ENCODE measurements at regions not wholly inside any gene's neighbourhood (a gene's known extent, or its start where the extent isn't known, plus 50 kb on each side); places are given as distances from the start of the nearest gene placed in this dataset.

GRCh38 chr11:42175203-42175602 lies 715.8 kb upstream of the LRRC4C start:
- dilution Hi-C loops (cut with MboI; ENCODE audit: extremely low pct_ligation_motif_present, low sequenced_read_pairs) (no loop called here), intact Hi-C loops (cut with micrococcal nuclease) (no loop called here)
- no peak for TF ChIP-seq GATA2 (IDR thresholded peaks at IDR 0.05; ENCODE audit: insufficient read depth, insufficient read length, low read depth, low read length)
- TF ChIP-seq JUN (IDR thresholded peaks at IDR 0.05; ENCODE audit: borderline replicate concordance, insufficient read depth, insufficient read length, low read depth) = no peak
- no peak for TF ChIP-seq FOS (IDR thresholded peaks at IDR 0.05; ENCODE audit: borderline replicate concordance, insufficient read depth, low read length)
- no peak for TF ChIP-seq CTCF (IDR thresholded peaks at IDR 0.05; ENCODE audit: extremely low read depth in 1 of 2, insufficient read depth in 1 of 2, low read depth in 1 of 2, low read length in 2 of 2)
- no peak for TF ChIP-seq EZH2 (IDR thresholded peaks at IDR 0.05; ENCODE audit: borderline replicate concordance, low read depth, low read length, severe bottlenecking)
- no peak for TF ChIP-seq MYC (IDR thresholded peaks at IDR 0.05; ENCODE audit: low read depth, low read length)
- TF ChIP-seq MAX (IDR thresholded peaks at IDR 0.05; ENCODE audit: insufficient read depth, insufficient read length) = no peak
- no peak for TF ChIP-seq POLR2A (IDR thresholded peaks at IDR 0.05; ENCODE audit: low read depth, low read length)
- TF ChIP-seq POLR2AphosphoS5 (IDR thresholded peaks at IDR 0.05; ENCODE audit: insufficient read depth, low read depth, low read length) = no peak
- H4K20me1 ChIP-seq (replicated peaks; ENCODE audit: control insufficient read depth, extremely low read depth, insufficient read depth, low read length) = no peaks in the 10 kb centered on the region
- no peak overlapping the region for H3K4me3 ChIP-seq (replicated peaks in 1 of 3; ENCODE audit: insufficient read depth in 1 of 3, low read depth in 1 of 3, low read length in 3 of 3)
- FAIRE-seq (no peak), DNase-seq (ENCODE audit: low read depth, low spot score) (no peak)
- no peaks in the 10 kb centered on the region for H3K36me3 ChIP-seq (ENCODE audit: control insufficient read depth in 2 of 2, extremely low read depth in 1 of 2, insufficient read depth in 2 of 2, low read length in 2 of 2)
- H3K27ac ChIP-seq (ENCODE audit: insufficient read depth, low read depth, low read length) = no peak overlapping the region
- H3K4me1 ChIP-seq (ENCODE audit: control insufficient read depth, extremely low read depth, insufficient read depth, low read length) = no peaks in the 10 kb centered on the region
- BruUV-seq (replicated peaks) = no TSS peak
- no peaks in the 10 kb centered on the region for H3K9me3 ChIP-seq (replicated peaks; ENCODE audit: control insufficient read depth, insufficient read depth, low read length)
- no peaks in the 10 kb centered on the region for H3K9me1 ChIP-seq (replicated peaks; ENCODE audit: control insufficient read depth, extremely low read depth, insufficient read depth, low read length)
- H3K79me2 ChIP-seq (ENCODE audit: control insufficient read depth, insufficient read depth, low read length) = no peaks in the 10 kb centered on the region
- no peak overlapping the region for H2AFZ ChIP-seq (ENCODE audit: low read depth, low read length)
- CTCF ChIA-PET = no interaction called here
- no peak overlapping the region for H3K4me2 ChIP-seq (ENCODE audit: insufficient read depth, low read length)
- POLR2A ChIA-PET = no interaction called here
- no peak overlapping the region for H3K9ac ChIP-seq (replicated peaks; ENCODE audit: extremely low read depth, insufficient read depth, low read length)
- no peaks in the 10 kb centered on the region for H3K27me3 ChIP-seq (ENCODE audit: control insufficient read depth in 2 of 2, insufficient read depth in 2 of 2, low read length in 2 of 2)

Measured in endothelial cell of umbilical vein (primary cell).